OCI-LY7 (cell line): ENCODE measurements at regions not wholly inside any gene's neighbourhood (a gene's known extent, or its start where the extent isn't known, plus 50 kb on each side); places are given as distances from the start of the nearest gene placed in this dataset.

Source experiments
- BruUV-seq: library from RNA; stranded (reverse); fragments of 400-500 nt; replicated peaks from 2 replicates; lab custom pipeline; 2021; lab: Mats Ljungman, UMichigan
- CTCF ChIA-PET: fragments of 300-600 bp; sonication (Branson Sonifier 250); formaldehyde crosslinking; loops from one replicate; lab custom pipeline; 2022; ENCODE audit warnings: antibody characterized with exemption; ENCODE audit not compliant: unreplicated experiment; lab: Charles Lee
- POLR2A ChIA-PET: fragments of 300-600 bp; sonication (Branson Sonifier 250); formaldehyde crosslinking; loops from one replicate; lab custom pipeline; 2022; ENCODE audit warnings: antibody characterized with exemption; lab: Charles Lee
- DNase-seq: peaks from one replicate; pipeline ENCODE4 v3.0.0-alpha.2; 2015; ENCODE audit warnings: low spot score
- H2AFZ ChIP-seq: fragments of 200-600 bp; sonication (generic), shearing (Covaris generic); 2 replicates; pipeline ENCODE4 v1.6.1; 2014; ENCODE audit warnings: mild to moderate bottlenecking, antibody characterized with exemption, low read length, moderate library complexity
- H3K27ac ChIP-seq: fragments of 200-600 bp; sonication (generic); 2 replicates; pipeline ENCODE4 v1.5.1; 2014; ENCODE audit warnings: mixed run types, low read depth, mild to moderate bottlenecking, moderate library complexity, low read length, inconsistent platforms; ENCODE audit not compliant: poor library complexity, severe bottlenecking
- H3K36me3 ChIP-seq: fragments of 200-600 bp; sonication (generic); 2 replicates; pipeline ENCODE4 v1.6.1; 2014; ENCODE audit warnings: mild to moderate bottlenecking, antibody characterized with exemption, low read length, moderate library complexity, mixed read lengths; ENCODE audit not compliant: insufficient read depth
- H3K4me1 ChIP-seq: fragments of 200-600 bp; sonication (generic); 2 replicates; pipeline ENCODE4 v1.5.1; 2014; ENCODE audit warnings: mild to moderate bottlenecking, low read length; ENCODE audit not compliant: insufficient read depth, poor library complexity, severe bottlenecking
- H3K4me2 ChIP-seq: fragments of 200-600 bp; sonication (generic); 2 replicates; pipeline ENCODE4 v1.6.1; 2014; ENCODE audit warnings: mild to moderate bottlenecking, low read length
- H3K4me3 ChIP-seq: fragments of 200-600 bp; sonication (generic); 2 replicates; pipeline ENCODE4 v1.5.1; 2014; ENCODE audit warnings: mild to moderate bottlenecking, low read depth, low read length; ENCODE audit not compliant: poor library complexity, severe bottlenecking
- H3K79me2 ChIP-seq: fragments of 200-600 bp; sonication (generic); 2 replicates; pipeline ENCODE4 v1.6.1; 2016; ENCODE audit warnings: low read depth, mild to moderate bottlenecking, low read length, moderate library complexity, mixed read lengths; ENCODE audit not compliant: insufficient read depth
- H3K9me2 ChIP-seq: fragments of 200-600 bp; sonication (generic); 2 replicates; pipeline ENCODE4 v1.6.1; 2016; ENCODE audit warnings: mild to moderate bottlenecking, low read length, mixed read lengths; ENCODE audit not compliant: insufficient read depth
- H3K9me3 ChIP-seq: fragments of 200-600 bp; sonication (generic); 2 replicates; pipeline ENCODE4 v1.6.1; 2014; ENCODE audit warnings: mild to moderate bottlenecking, mixed run types, low read length, mixed read lengths
- H4K20me1 ChIP-seq: fragments of 200-600 bp; sonication (generic); 2 replicates; pipeline ENCODE4 v1.6.1; 2014; ENCODE audit warnings: mild to moderate bottlenecking, antibody characterized with exemption, low read length, moderate library complexity, mixed read lengths; ENCODE audit not compliant: insufficient read depth
- CTCF ChIP-seq: fragments of 200-600 bp; sonication (generic); conservative IDR thresholded peaks from 2 replicates; pipeline ENCODE4 v1.5.1; 2014; ENCODE audit warnings: mild to moderate bottlenecking, antibody characterized with exemption, low read length, moderate library complexity, mixed read lengths
- EZH2phosphoT487 ChIP-seq: fragments of 200-600 bp; sonication (generic); IDR thresholded peaks from 2 replicates; pipeline ENCODE4 v1.6.1; 2018; ENCODE audit warnings: low read depth, borderline replicate concordance, mild to moderate bottlenecking, mixed run types, antibody characterized with exemption, low read length, moderate library complexity, mixed read lengths
- intact Hi-C: fragments of 100-400 bp; cut with micrococcal nuclease; formaldehyde crosslinking; loops from one replicate; pipeline ENCODE4 v1.10.0; 2022; ENCODE audit not compliant: unreplicated experiment

GRCh38 chr4:134961963-134962362 lies 760.4 kb upstream of the PABPC4L start:
- H4K20me1 ChIP-seq, result no peaks in the 10 kb centered on the region
- POLR2A ChIA-PET, result interaction anchor here (1.5 kb wide), 1 partner anchor 11 kb away, joined by 3 read pairs; no protein-coding TSS in a partner anchor
- no peaks in the 10 kb centered on the region for H3K79me2 ChIP-seq
- no peaks in the 10 kb centered on the region for H3K36me3 ChIP-seq
- DNase-seq, result no peak
- H3K9me3 ChIP-seq, result no peaks in the 10 kb centered on the region
- no peak overlapping the region for H2AFZ ChIP-seq
- no peaks in the 10 kb centered on the region for H3K4me1 ChIP-seq
- CTCF ChIA-PET, result no interaction called here
- H3K4me2 ChIP-seq, result no peak overlapping the region
- H3K4me3 ChIP-seq, result no peak overlapping the region
- TF ChIP-seq EZH2phosphoT487 (no peak), CTCF (no peak)
- no TSS peak for BruUV-seq
- intact Hi-C loops, result no loop called here
- no peaks in the 10 kb centered on the region for H3K9me2 ChIP-seq
- no peak overlapping the region for H3K27ac ChIP-seq

DNA sequence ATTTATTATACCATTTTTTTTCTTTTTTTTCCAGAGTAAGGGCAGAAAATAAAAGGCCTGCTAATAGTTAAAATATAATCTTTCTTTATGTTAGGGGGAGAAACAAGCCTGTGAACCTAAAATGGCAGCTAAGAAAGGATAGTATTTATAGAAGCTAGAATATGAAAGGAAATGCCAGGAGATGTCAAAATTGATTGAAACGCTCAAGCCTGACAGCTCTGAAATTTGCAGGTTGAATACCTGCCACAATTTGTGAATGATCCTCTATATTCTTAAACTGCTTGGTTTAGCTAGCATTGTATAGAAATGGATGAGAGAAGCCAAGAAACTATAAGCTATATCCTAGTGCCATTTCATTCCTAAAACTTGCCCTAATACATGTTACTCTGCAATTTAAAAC lies 757.3 kb upstream of the PABPC4L start:
- Histone ChIP-seq H3K4me1 (no peaks in the 10 kb centered on the region), H3K4me2 (no peak overlapping the region), H3K79me2 (no peaks in the 10 kb centered on the region), H3K9me3 (0 out of 2 replicates have a peak, but pooled peaks cover 12% of the 10 kb centered on the region), H2AFZ (no peak overlapping the region), H3K36me3 (no peaks in the 10 kb centered on the region), H3K27ac (no peak overlapping the region), H4K20me1 (no peaks in the 10 kb centered on the region), H3K4me3 (no peak overlapping the region), H3K9me2 (no peaks in the 10 kb centered on the region)
- intact Hi-C loops, result no loop called here
- no peak for TF ChIP-seq CTCF
- no peak for TF ChIP-seq EZH2phosphoT487
- no TSS peak for BruUV-seq
- no peak for DNase-seq
- ChIA-PET POLR2A (interaction anchor here (1.1 kb wide), 1 partner anchor 16 kb away, joined by 4 read pairs; no protein-coding TSS in a partner anchor), CTCF (interaction anchor here (0.5 kb wide), 1 partner anchor 323 kb away, joined by 3 read pairs; no protein-coding TSS in a partner anchor)

DNA sequence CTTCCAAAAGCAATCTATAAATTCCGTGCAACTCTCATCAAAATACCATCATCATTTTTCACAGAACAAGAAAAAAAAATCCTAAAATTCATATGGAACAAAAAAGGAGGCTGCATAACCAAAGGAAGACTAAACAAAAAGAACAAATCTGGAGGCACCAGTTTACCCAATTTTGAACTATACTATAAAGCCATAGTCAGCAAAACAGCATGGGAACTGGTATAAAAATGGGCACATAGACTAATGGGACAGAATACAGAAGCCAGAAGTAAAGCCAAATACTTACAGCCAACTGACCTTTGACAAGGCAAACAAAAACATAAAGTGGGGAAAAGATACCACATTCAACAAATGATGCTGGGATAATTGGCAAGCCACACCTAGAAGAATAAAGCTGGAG lies 753.5 kb upstream of the PABPC4L start:
- no peak overlapping the region for H2AFZ ChIP-seq
- H4K20me1 ChIP-seq, result no peaks in the 10 kb centered on the region
- DNase-seq, result no peak
- TF ChIP-seq CTCF (no peak), EZH2phosphoT487 (no peak)
- intact Hi-C loops, result no loop called here
- no peaks in the 10 kb centered on the region for H3K9me2 ChIP-seq
- H3K36me3 ChIP-seq, result no peaks in the 10 kb centered on the region
- ChIA-PET CTCF (no interaction called here), POLR2A (no interaction called here)
- H3K27ac ChIP-seq, result no peak overlapping the region
- no peaks in the 10 kb centered on the region for H3K4me1 ChIP-seq
- no TSS peak for BruUV-seq
- H3K4me2 ChIP-seq, result no peak overlapping the region
- H3K4me3 ChIP-seq, result no peak overlapping the region
- H3K9me3 ChIP-seq, result 0 out of 2 replicates have a peak, but pooled peaks cover 12% of the 10 kb centered on the region
- H3K79me2 ChIP-seq, result no peaks in the 10 kb centered on the region
